ENCODE measurements at regions not wholly inside any gene's neighbourhood (a gene's known extent, or its start where the extent isn't known, plus 50 kb on each side); places are given as distances from the start of the nearest gene placed in this dataset.
"Not testable (repeated sequence)": the region's sequence is repeated elsewhere in the genome, so short reads cannot be mapped to it uniquely, and the experiment has no call there.

DNA sequence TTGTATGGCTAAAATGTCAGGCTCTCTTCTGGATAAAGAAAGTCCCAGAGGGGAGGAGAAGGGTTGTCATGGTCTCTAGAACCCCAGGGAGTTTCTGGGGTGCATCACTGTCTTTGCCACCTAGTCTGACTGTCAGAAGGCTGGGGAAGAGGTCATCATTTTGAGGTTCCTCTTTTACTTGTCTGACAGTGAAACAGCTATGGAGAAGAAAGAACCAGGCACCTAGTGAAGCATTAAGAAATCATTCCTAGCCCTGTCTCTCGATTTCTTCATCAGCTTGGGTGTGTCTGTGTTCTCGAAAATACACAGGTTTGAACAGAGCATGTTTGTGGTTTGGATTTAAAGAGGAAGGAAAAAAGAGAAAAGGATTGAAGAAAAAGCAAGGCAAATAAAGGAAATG is 158.7 kb upstream of the LRIG3 start:
- no peak for FAIRE-seq

DNA sequence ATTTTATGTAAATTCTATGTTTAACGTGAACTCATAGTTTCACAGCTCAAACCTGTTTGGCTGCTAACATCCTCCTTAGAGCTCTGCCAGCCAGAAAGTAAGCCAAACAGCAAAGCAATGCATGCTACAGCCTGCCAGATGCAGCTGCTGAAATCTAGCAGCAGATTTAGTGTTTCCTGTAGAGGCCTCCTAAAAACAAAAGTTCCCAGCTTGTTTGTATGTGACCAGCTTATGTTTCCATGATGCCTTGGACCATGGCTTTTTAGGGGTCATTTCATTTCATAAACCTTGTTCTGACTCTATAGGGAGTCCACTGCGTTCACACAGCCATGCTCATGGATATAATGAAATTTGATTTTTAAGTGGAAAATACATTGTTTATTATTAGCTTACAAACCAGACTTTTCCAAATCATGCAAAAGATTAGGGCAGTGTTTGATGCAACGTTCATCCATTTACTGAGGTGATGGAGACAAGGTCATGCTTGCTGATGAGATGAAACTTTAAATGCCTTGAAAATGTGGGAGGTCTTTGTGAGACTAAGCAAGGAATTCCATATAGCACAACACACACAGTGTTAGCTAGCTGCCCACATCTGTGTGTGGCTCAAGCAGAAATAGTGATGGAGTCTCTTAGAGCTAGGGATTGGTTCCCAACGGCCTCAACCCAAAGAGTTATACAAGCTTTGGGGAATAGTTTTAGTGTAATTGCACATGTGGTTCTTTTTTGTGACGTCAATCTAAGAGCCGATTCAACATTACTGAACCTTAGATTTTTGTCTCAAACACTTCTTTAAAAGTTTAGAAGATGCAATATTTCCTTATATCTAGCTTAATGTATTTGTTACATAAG is 157.5 kb upstream of the LRIG3 start:
- no peak for FAIRE-seq

DNA sequence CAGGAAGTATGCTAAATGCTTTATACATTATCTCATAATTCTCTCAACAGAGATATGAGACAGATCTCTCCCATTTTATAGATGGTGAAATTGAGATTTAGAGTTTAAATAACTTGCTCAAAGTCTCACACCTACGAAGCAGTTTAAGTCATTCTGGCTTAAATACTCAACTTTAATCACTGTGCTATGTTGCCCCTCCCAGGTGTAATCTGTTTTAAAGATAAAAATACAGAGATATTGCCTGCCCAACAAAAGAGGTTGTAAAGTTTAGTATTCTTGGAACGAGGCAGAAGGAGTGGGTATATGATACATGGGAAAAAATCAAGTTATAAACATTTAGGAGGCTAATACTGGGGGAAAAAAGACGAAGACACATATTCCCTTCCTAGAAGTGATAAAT is 156.8 kb upstream of the LRIG3 start:
- no peak for FAIRE-seq

GRCh38 chr12:59076622-59077021 is 156.3 kb upstream of the LRIG3 start:
- no peak for FAIRE-seq

GRCh38 chr12:59075968-59076490 is 155.7 kb upstream of the LRIG3 start:
- no peak for FAIRE-seq

DNA sequence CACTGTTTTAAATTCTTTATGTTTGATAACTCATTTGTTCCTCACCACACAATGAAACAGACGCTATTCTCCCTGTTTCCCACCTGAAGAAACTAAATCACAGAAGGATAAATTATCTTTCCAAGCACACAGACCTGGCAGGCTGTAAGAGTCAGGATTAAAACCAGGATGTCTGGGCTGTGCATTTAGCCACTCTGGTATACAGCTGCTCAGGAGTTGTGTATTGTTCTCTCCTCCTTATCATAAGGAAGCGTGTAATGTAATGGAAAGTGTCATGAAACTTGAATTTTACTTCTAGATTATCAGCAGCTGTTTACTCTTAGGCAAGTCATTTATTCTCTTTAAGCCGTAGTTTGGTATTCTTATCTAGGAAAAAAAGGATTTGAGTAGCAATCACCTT is 154.8 kb upstream of the LRIG3 start:
- FAIRE-seq: no peak

DNA sequence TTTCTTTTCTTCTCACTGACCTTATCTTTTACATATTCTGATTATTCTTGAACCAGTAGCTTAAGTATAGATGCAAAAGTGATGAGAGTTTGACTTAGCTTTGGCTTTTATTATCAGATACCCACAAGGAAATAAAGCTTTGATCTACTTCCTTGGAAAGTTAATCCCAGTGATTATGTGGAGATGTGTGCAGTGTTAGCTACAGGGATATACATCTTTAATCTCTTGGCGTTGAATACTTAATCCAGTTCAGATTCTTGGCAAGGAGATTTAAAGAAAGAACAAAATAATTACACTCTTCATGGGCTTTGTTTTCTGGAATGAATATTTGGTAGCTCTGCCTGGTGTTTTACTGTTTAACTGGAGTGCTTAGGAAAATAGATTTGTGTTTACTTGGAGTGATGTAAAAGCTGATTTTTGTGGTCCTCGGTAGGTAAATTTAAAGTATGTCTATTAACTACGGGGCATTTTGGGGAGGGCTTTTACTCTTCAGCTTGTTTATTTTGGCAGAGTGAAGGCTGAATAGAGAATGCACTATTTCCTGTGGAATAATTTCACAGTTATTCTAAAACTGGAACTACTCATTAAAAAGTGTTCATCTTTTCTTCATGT is 150.1 kb upstream of the LRIG3 start:
- FAIRE-seq: no peak

GRCh38 chr12:59069516-59069915 is 149.2 kb upstream of the LRIG3 start:
- FAIRE-seq: no peak

- no peak for FAIRE-seq
These were observed 148.1 kb upstream of the LRIG3 start for GRCh38 chr12:59068436-59068835.

DNA sequence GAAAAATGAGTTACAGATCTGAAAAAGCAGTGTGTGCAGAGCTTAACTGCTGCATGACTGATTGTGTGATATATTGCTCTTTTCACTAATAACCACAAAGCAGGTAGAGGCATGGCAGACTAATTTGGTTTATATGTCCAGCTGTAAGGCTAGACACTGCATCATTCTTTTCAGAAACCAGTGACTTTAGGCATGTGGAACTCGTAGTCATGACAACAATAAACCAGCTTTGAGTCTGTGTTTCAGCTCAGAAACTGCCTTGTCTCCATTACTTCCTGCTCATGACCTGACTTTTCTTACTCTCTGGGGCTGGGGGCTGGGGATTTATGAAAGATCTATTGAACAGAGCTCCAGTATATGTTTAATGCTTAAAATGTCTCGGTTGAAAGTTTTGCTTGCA is 146.8 kb upstream of the LRIG3 start:
- FAIRE-seq: no peak

DNA sequence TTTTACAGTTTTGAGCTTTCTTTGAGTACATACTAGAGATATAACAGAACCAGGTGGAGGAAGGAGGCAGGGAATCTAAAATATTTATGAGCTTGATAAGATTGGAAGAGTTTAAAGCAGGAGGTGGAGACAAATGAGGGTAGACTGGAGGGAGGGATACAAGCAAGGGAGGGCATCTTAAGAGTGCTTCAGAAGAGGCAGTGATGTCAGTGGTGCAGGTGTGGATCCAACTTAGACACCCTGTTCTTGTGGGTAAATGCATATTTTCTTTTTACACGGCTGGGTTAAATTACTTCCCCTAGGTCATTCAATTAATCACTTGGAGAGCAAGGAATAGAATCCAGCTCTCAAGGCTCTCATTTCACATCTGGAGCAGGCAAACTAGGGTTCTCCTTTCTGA is 146.1 kb upstream of the LRIG3 start:
- no peak for FAIRE-seq

DNA sequence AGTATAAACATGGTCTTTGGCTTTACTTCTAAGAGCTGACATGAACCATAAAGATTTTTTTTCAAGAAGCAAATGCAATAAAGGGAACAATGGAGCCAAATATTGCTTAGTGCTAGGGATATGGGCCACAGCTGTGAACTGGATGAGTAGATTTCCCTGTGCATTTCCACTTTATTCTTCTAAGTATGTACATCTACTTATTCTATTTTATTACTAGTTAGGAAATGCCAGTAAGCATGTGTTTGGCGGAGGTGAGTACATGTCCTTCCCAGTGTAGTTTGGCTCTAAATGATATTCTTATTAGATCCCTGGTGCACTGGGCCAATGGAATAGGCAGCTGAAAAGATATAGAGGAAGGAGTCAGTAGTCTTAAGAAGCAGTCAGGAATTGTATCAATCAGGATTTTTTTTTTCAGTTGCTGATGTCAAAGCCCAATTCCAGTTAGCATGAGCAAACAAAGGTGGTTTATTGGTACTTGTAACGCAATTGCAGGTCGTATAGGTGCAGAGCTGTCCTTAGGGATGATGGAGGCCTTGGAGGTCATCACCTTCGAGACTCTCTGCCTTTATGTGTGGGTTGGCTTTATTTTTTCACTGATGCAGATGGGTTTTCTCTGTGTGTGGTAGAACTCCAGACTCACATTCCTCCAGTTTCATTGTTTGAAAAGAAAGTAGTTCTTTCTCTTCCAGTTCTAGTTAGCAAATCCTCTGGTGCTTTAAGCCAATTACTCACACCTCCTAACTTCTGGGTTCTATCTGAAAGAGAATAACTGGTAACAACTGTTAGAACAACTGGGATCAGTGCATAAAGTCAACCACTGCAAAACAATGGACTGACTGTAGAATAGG is 139.0 kb upstream of the LRIG3 start:
- no peak for FAIRE-seq

DNA sequence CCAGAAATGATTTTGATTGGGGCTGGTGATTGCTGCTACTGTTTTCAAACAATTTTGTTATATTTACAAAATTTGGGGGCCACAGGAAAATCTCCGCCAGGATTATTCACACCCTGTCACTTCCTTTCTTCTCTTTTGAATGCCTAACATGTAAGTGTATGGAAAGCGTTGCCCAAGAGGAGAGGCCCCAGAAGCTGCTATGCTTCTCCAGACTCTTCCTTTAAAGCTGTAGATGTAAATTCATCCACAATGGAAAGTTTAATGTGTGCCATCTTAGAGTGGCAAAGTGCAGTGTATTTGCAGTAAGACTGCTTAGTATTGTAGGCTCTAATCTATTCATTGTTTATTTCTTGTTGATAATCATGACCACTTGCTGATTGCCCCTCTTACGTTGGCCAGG is 136.7 kb upstream of the LRIG3 start:
- no peak for FAIRE-seq

- FAIRE-seq: no peak
These were observed 135.0 kb upstream of the LRIG3 start for GRCh38 chr12:59055204-59055860.

GRCh38 chr12:59053266-59053899 is 133.1 kb upstream of the LRIG3 start:
- not testable (repeated sequence) for FAIRE-seq

GRCh38 chr12:59046763-59047534 is 126.6 kb upstream of the LRIG3 start:
- FAIRE-seq: no peak

DNA sequence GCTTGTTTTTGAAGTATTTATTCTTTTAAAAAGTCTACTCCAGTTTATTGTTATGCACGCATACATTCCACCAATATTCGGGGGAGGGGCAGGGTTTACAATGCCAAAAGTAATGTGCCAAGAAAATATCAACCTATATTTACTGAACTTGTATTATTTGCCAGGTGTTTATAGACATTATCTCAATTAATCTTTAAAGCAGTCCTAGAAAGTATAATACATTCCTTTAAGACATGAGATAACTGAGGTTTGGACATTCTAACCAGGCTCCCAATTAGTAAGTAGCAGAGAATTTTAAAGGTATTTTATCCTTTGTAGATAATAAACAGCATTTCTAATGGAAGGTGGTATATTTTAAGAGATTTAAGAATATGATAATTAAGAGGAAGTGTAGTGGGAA is 124.5 kb upstream of the LRIG3 start:
- no peak for FAIRE-seq

- FAIRE-seq: no peak
These were observed 121.2 kb upstream of the LRIG3 start for GRCh38 chr12:59041241-59042121.

DNA sequence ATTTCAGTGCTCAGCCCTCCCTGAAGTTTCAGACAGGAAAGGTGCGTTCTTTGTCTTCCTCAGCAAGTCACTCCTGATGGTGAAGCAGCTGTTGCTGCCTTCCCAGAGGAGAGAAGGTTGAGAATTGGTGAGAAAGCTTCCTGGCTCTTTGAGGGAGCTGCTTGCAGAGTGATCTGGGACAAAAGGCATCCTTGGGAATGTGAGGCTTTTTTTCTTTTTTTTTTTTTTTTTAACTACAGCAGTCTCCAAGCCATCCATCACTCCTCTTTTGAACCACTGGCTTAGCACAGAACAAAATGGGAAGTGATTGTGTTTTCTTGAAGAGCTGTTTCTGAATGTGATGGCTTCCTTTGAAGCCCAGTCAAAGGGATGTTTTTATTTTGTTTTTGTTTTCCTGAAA is 120.4 kb upstream of the LRIG3 start:
- FAIRE-seq: no peak

GRCh38 chr12:59040043-59040442 is 119.7 kb upstream of the LRIG3 start:
- no peak for FAIRE-seq

GRCh38 chr12:59039005-59039404 is 118.7 kb upstream of the LRIG3 start:
- FAIRE-seq: no peak

Measured in TTC549 (cell line).